ENCODE measurements at regions not wholly inside any gene's neighbourhood (a gene's known extent, or its start where the extent isn't known, plus 50 kb on each side); places are given as distances from the start of the nearest gene placed in this dataset.
A peak's percentile ranks its signal among the peaks of the same experiment; 100 is the strongest.

GRCh38 chr5:28355831-28356230 lies 1317.4 kb upstream of the CDH9 start:
- no peak for TF ChIP-seq CTCF (IDR thresholded peaks at IDR 0.05)

- TF ChIP-seq CTCF (IDR thresholded peaks at IDR 0.05), result no peak
Observed at GRCh38 chr5:28346696-28347095, 1308.3 kb upstream of the CDH9 start.

DNA sequence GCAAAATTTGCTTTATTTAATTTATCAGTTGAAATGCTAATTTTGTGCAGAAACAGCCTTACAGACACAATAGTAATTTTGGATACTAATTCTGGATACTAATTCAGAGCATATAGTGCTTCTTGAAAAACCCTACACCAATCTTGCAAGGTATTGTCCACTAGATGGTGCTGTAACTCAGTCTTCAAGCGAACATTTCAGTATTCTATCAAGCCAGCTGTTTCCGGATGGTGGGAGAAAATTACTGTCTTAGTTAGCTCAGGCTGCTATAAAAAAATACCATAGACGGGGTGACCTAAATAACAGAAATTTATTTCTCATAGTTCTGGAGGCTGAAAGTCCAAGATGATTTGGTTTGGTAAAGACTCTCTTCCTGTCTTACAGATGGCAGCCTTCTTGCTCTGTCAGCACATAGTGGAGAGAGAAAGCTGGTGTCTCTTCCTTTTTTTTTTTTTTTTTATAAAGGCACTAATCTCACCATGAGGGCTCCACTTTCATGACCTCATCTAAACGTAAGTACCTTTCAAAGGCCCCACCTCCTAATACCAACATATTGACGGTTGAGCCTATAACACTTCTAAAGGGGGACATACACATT lies 1306.5 kb upstream of the CDH9 start:
- TF ChIP-seq CTCF (IDR thresholded peaks at IDR 0.05), result peak; percentile 65; the same call in 1 of the 2 replicates

GRCh38 chr5:28329176-28329575 lies 1290.8 kb upstream of the CDH9 start:
- no peak for TF ChIP-seq CTCF (IDR thresholded peaks at IDR 0.05)

DNA sequence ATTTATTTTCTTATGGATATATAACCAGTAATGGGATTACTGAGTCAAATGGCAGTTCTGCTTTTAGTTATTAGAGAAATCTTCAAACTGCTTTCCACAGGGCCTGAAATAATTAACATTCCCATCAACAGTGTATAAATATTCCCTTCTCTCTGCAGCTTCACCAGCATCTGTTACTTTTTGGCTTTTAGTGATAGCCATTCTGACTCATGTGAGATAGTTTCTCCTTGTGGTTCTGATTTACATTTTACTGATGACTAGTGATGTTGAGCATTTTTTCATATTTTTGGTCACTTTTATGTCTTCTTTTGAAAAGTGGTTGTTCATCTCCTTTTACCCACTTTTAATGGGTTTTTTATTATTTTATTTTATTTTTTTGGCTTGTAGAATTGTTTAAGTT lies 1290.3 kb upstream of the CDH9 start:
- no peak for TF ChIP-seq CTCF (IDR thresholded peaks at IDR 0.05)

GRCh38 chr5:28324174-28324573 lies 1285.8 kb upstream of the CDH9 start:
- TF ChIP-seq CTCF (IDR thresholded peaks at IDR 0.05), result no peak

GRCh38 chr5:28313953-28314352 lies 1275.6 kb upstream of the CDH9 start:
- no peak for TF ChIP-seq CTCF (IDR thresholded peaks at IDR 0.05)
